ENCODE measurements at regions not wholly inside any gene's neighbourhood (a gene's known extent, or its start where the extent isn't known, plus 50 kb on each side); places are given as distances from the start of the nearest gene placed in this dataset.
A peak's percentile ranks its signal among the peaks of the same experiment; 100 is the strongest.

GRCh38 chr1:60281360-60281932 is 207.9 kb upstream of the C1orf87 start:
- no peak for DNase-seq (ENCODE audit: low read depth, low spot score)
- no peaks in the 10 kb centered on the region for H3K36me3 ChIP-seq (ENCODE audit: control insufficient read depth in 2 of 2, extremely low read depth in 1 of 2, insufficient read depth in 2 of 2, low read length in 2 of 2)
- no peak overlapping the region for H3K4me3 ChIP-seq (ENCODE audit: control insufficient read depth in 2 of 3, extremely low read depth in 1 of 3, insufficient read depth in 2 of 3, low read depth in 1 of 3, low read length in 3 of 3)
- no peaks in the 10 kb centered on the region for H3K9me1 ChIP-seq (ENCODE audit: control insufficient read depth, extremely low read depth, insufficient read depth, low read length)
- H3K27ac ChIP-seq (ENCODE audit: control insufficient read depth, insufficient read depth, low read length) = peak overlapping the region; percentile 4
- peak overlapping the region; percentile 44 for H3K4me2 ChIP-seq (ENCODE audit: control insufficient read depth, extremely low read depth, insufficient read depth, low read depth, low read length)
- H3K79me2 ChIP-seq (ENCODE audit: control insufficient read depth, insufficient read depth, low read length) = no peaks in the 10 kb centered on the region
- H2AFZ ChIP-seq (ENCODE audit: control insufficient read depth, low read length) = peak overlapping the region; percentile 72
- H3K9me3 ChIP-seq (ENCODE audit: control insufficient read depth, low read depth, low read length) = no peaks in the 10 kb centered on the region
- dilution Hi-C loops (cut with MboI; ENCODE audit: extremely low pct_ligation_motif_present, low sequenced_read_pairs) = no loop called here
- peaks cover 19% of the 10 kb centered on the region for H3K4me1 ChIP-seq (ENCODE audit: control insufficient read depth, extremely low read depth, insufficient read depth, low read length)
- TF ChIP-seq EZH2 (IDR thresholded peaks at IDR 0.05; ENCODE audit: low read length) (no peak), CTCF (optimal IDR thresholded peaks at IDR 0.05 in 1 of 3, IDR thresholded peaks at IDR 0.05 in 1 of 3, conservative IDR thresholded peaks at IDR 0.05 in 1 of 3; ENCODE audit: extremely low read depth in 1 of 3, insufficient read depth in 2 of 3, low read length in 3 of 3) (peak; percentile 94 to 99 (median 94))
- H3K27me3 ChIP-seq (ENCODE audit: control insufficient read depth, extremely low read depth, insufficient read depth, low read length) = no peaks in the 10 kb centered on the region
- H3K9ac ChIP-seq (ENCODE audit: control insufficient read depth, extremely low read depth, insufficient read depth, low read length) = no peak overlapping the region
- H4K20me1 ChIP-seq (ENCODE audit: control insufficient read depth, extremely low read depth, insufficient read depth, low read length) = no peaks in the 10 kb centered on the region
- FAIRE-seq = peak; percentile 87

GRCh38 chr1:60280819-60281218 is 207.2 kb upstream of the C1orf87 start:
- no peak for FAIRE-seq
- DNase-seq (ENCODE audit: low read depth, low spot score) = no peak
- Histone ChIP-seq H4K20me1 (ENCODE audit: control insufficient read depth, extremely low read depth, insufficient read depth, low read length) (no peaks in the 10 kb centered on the region), H3K4me2 (ENCODE audit: control insufficient read depth, extremely low read depth, insufficient read depth, low read depth, low read length) (peak overlapping the region; percentile 44), H3K27ac (ENCODE audit: control insufficient read depth, insufficient read depth, low read length) (no peak overlapping the region), H3K9me3 (ENCODE audit: control insufficient read depth, low read depth, low read length) (no peaks in the 10 kb centered on the region), H3K27me3 (ENCODE audit: control insufficient read depth, extremely low read depth, insufficient read depth, low read length) (no peaks in the 10 kb centered on the region), H3K36me3 (ENCODE audit: control insufficient read depth in 2 of 2, extremely low read depth in 1 of 2, insufficient read depth in 2 of 2, low read length in 2 of 2) (no peaks in the 10 kb centered on the region), H2AFZ (ENCODE audit: control insufficient read depth, low read length) (peak overlapping the region; percentile 72), H3K4me1 (ENCODE audit: control insufficient read depth, extremely low read depth, insufficient read depth, low read length) (peaks cover 19% of the 10 kb centered on the region), H3K9me1 (ENCODE audit: control insufficient read depth, extremely low read depth, insufficient read depth, low read length) (no peaks in the 10 kb centered on the region), H3K79me2 (ENCODE audit: control insufficient read depth, insufficient read depth, low read length) (no peaks in the 10 kb centered on the region), H3K4me3 (ENCODE audit: control insufficient read depth in 2 of 3, extremely low read depth in 1 of 3, insufficient read depth in 2 of 3, low read depth in 1 of 3, low read length in 3 of 3) (no peak overlapping the region), H3K9ac (ENCODE audit: control insufficient read depth, extremely low read depth, insufficient read depth, low read length) (no peak overlapping the region)
- no peak for TF ChIP-seq CTCF (optimal IDR thresholded peaks at IDR 0.05 in 1 of 3, IDR thresholded peaks at IDR 0.05 in 1 of 3, conservative IDR thresholded peaks at IDR 0.05 in 1 of 3; ENCODE audit: extremely low read depth in 1 of 3, insufficient read depth in 2 of 3, low read length in 3 of 3)
- no peak for TF ChIP-seq EZH2 (IDR thresholded peaks at IDR 0.05; ENCODE audit: low read length)
- dilution Hi-C loops (cut with MboI; ENCODE audit: extremely low pct_ligation_motif_present, low sequenced_read_pairs) = no loop called here

All from keratinocyte (primary cell).